DND-41 (cell line): ENCODE measurements at regions not wholly inside any gene's neighbourhood (a gene's known extent, or its start where the extent isn't known, plus 50 kb on each side); places are given as distances from the start of the nearest gene placed in this dataset.
"Not testable (repeated sequence)": the region's sequence is repeated elsewhere in the genome, so short reads cannot be mapped to it uniquely, and the experiment has no call there.

ENCODE experiments used
- CTCF ChIP-seq: IDR thresholded peaks from 2 replicates; pipeline ENCODE4 v1.5.1; 2012; ENCODE audit warnings: borderline replicate concordance, low read length, moderate library complexity, mild to moderate bottlenecking; ENCODE audit not compliant: poor library complexity, severe bottlenecking; ENCODE audit errors: extremely low read depth
- EZH2 ChIP-seq: IDR thresholded peaks from 3 replicates; pipeline ENCODE4 v1.6.1; 2012; ENCODE audit warnings: borderline replicate concordance, low read depth, mild to moderate bottlenecking, moderate library complexity, low read length, inconsistent platforms; ENCODE audit not compliant: severe bottlenecking

- not testable (repeated sequence) for TF ChIP-seq CTCF, EZH2
Observed at GRCh38 chr4:3955321-3956164, 189.4 kb downstream of the ADRA2C start.
